ENCODE measurements at regions not wholly inside any gene's neighbourhood (a gene's known extent, or its start where the extent isn't known, plus 50 kb on each side); places are given as distances from the start of the nearest gene placed in this dataset.
"Not testable (repeated sequence)": the region's sequence is repeated elsewhere in the genome, so short reads cannot be mapped to it uniquely, and the experiment has no call there.

DNA sequence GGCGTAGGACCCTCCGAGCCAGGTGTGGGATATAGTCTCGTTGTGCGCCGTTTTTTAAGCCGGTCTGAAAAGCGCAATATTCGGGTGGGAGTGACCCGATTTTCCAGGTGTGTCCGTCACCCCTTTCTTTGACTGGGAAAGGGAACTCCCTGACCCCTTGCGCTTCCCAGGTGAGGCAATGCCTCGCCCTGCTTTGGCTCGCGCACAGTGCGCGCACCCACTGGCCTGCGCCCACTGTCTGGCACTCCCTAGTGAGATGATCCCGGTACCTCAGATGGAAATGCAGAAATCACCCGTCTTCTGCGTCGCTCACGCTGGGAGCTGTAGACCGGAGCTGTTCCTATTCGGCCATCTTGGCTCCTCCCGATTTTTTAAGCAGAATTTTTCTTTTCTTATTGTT is 323.9 kb downstream of the NUF2 start:
- H3K27me3 ChIP-seq (ENCODE audit: insufficient read depth, poor library complexity, severe bottlenecking); H3K4me3 ChIP-seq (replicated peaks; ENCODE audit: insufficient read depth, low read length); H3K27ac ChIP-seq (replicated peaks); DNase-seq (ENCODE audit: low read depth in 1 of 2, low spot score in 1 of 2): not testable (repeated sequence)

DNA sequence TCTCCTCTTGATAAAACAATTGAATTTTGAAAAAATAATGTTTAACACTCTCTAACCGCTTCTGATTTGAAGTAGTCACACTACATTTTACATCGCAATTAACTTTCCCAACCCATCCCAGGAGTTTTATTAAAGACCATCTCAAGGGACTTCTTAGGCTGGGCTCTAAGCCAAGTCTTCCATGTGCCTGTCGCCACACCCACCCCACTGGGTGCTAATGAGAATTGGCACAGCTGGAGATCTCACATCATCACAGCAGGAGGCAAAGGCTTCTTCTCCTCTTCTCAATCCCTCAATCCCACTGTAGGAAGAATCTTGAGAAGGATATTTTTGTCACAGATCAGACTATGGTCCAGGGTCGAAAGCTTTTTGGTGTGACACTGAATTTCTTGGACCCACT is 328.9 kb downstream of the NUF2 start:
- H3K27me3 ChIP-seq (ENCODE audit: insufficient read depth, poor library complexity, severe bottlenecking): no peaks in the 10 kb centered on the region
- H3K27ac ChIP-seq (replicated peaks): no peak overlapping the region
- H3K4me3 ChIP-seq (replicated peaks; ENCODE audit: insufficient read depth, low read length): no peak overlapping the region
- TF ChIP-seq POLR2AphosphoS5 (IDR thresholded peaks at IDR 0.05; ENCODE audit: low read depth) (no peak), GABPA (IDR thresholded peaks at IDR 0.05; ENCODE audit: low read depth) (no peak)
- TF ChIP-seq, protein P1, sequence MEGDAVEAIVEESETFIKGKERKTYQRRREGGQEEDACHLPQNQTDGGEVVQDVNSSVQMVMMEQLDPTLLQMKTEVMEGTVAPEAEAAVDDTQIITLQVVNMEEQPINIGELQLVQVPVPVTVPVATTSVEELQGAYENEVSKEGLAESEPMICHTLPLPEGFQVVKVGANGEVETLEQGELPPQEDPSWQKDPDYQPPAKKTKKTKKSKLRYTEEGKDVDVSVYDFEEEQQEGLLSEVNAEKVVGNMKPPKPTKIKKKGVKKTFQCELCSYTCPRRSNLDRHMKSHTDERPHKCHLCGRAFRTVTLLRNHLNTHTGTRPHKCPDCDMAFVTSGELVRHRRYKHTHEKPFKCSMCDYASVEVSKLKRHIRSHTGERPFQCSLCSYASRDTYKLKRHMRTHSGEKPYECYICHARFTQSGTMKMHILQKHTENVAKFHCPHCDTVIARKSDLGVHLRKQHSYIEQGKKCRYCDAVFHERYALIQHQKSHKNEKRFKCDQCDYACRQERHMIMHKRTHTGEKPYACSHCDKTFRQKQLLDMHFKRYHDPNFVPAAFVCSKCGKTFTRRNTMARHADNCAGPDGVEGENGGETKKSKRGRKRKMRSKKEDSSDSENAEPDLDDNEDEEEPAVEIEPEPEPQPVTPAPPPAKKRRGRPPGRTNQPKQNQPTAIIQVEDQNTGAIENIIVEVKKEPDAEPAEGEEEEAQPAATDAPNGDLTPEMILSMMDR (IDR thresholded peaks at IDR 0.05; ENCODE audit: insufficient read depth, low read length): no peak
- no peak for DNase-seq (ENCODE audit: low read depth in 1 of 2, low spot score in 1 of 2)

GRCh38 chr1:163652441-163652840 is 330.7 kb downstream of the NUF2 start:
- Histone ChIP-seq H3K4me3 (replicated peaks; ENCODE audit: insufficient read depth, low read length) (no peak overlapping the region), H3K27ac (replicated peaks) (no peak overlapping the region), H3K27me3 (ENCODE audit: insufficient read depth, poor library complexity, severe bottlenecking) (no peaks in the 10 kb centered on the region)
- DNase-seq (ENCODE audit: low read depth in 1 of 2, low spot score in 1 of 2): no peak
- TF ChIP-seq, protein P2, sequence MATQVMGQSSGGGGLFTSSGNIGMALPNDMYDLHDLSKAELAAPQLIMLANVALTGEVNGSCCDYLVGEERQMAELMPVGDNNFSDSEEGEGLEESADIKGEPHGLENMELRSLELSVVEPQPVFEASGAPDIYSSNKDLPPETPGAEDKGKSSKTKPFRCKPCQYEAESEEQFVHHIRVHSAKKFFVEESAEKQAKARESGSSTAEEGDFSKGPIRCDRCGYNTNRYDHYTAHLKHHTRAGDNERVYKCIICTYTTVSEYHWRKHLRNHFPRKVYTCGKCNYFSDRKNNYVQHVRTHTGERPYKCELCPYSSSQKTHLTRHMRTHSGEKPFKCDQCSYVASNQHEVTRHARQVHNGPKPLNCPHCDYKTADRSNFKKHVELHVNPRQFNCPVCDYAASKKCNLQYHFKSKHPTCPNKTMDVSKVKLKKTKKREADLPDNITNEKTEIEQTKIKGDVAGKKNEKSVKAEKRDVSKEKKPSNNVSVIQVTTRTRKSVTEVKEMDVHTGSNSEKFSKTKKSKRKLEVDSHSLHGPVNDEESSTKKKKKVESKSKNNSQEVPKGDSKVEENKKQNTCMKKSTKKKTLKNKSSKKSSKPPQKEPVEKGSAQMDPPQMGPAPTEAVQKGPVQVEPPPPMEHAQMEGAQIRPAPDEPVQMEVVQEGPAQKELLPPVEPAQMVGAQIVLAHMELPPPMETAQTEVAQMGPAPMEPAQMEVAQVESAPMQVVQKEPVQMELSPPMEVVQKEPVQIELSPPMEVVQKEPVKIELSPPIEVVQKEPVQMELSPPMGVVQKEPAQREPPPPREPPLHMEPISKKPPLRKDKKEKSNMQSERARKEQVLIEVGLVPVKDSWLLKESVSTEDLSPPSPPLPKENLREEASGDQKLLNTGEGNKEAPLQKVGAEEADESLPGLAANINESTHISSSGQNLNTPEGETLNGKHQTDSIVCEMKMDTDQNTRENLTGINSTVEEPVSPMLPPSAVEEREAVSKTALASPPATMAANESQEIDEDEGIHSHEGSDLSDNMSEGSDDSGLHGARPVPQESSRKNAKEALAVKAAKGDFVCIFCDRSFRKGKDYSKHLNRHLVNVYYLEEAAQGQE (IDR thresholded peaks at IDR 0.05; ENCODE audit: insufficient replicate concordance, low read depth): no peak
- TF ChIP-seq GABPA (IDR thresholded peaks at IDR 0.05; ENCODE audit: low read depth): no peak
- TF ChIP-seq, protein P1 (IDR thresholded peaks at IDR 0.05; ENCODE audit: insufficient read depth, low read length): no peak
- TF ChIP-seq POLR2AphosphoS5 (IDR thresholded peaks at IDR 0.05; ENCODE audit: low read depth): no peak
- no peak for TF ChIP-seq SPI1 (IDR thresholded peaks at IDR 0.05; ENCODE audit: borderline replicate concordance, low read depth)

- Histone ChIP-seq H3K4me3 (replicated peaks; ENCODE audit: insufficient read depth, low read length) (no peak overlapping the region), H3K27ac (replicated peaks) (no peak overlapping the region), H3K27me3 (ENCODE audit: insufficient read depth, poor library complexity, severe bottlenecking) (no peaks in the 10 kb centered on the region)
- no peak for DNase-seq (ENCODE audit: low read depth in 1 of 2, low spot score in 1 of 2)
- TF ChIP-seq POLR2AphosphoS5 (IDR thresholded peaks at IDR 0.05; ENCODE audit: low read depth): no peak
Observed at GRCh38 chr1:163655565-163655964, 333.8 kb downstream of the NUF2 start.

- no peaks in the 10 kb centered on the region for H3K27me3 ChIP-seq (ENCODE audit: insufficient read depth, poor library complexity, severe bottlenecking)
- no peak overlapping the region for H3K4me3 ChIP-seq (replicated peaks; ENCODE audit: insufficient read depth, low read length)
- TF ChIP-seq POLR2AphosphoS5 (IDR thresholded peaks at IDR 0.05; ENCODE audit: low read depth) (no peak), GABPA (IDR thresholded peaks at IDR 0.05; ENCODE audit: low read depth) (no peak), SPI1 (IDR thresholded peaks at IDR 0.05; ENCODE audit: borderline replicate concordance, low read depth) (no peak)
- TF ChIP-seq, protein P1 (IDR thresholded peaks at IDR 0.05; ENCODE audit: insufficient read depth, low read length): no peak
- TF ChIP-seq, protein P2 (IDR thresholded peaks at IDR 0.05; ENCODE audit: insufficient replicate concordance, low read depth): no peak
- DNase-seq (ENCODE audit: low read depth in 1 of 2, low spot score in 1 of 2): no peak
- no peak overlapping the region for H3K27ac ChIP-seq (replicated peaks)
Observed at GRCh38 chr1:163656095-163656759, 334.5 kb downstream of the NUF2 start.

All from HL-60 (cell line).